H1 (cell line): ENCODE measurements at regions not wholly inside any gene's neighbourhood (a gene's known extent, or its start where the extent isn't known, plus 50 kb on each side); places are given as distances from the start of the nearest gene placed in this dataset.

Experiments
- CTCF ChIA-PET: fragments of 300-600 bp; sonication (Branson Sonifier 250); formaldehyde crosslinking; loops from one replicate; lab custom pipeline; 2021; ENCODE audit not compliant: partially characterized antibody; lab: Charles Lee
- POLR2A ChIA-PET: fragments of 300-600 bp; sonication (Branson Sonifier 250); formaldehyde crosslinking; loops from one replicate; lab custom pipeline; 2021; ENCODE audit warnings: inconsistent platforms; ENCODE audit not compliant: partially characterized antibody; lab: Charles Lee
- DNase-seq, 2 experiments: peaks; one replicate each; pipeline versions ENCODE4 v3.0.0 to v3.0.0-alpha.2; 2010 to 2022; ENCODE audit warnings: low spot score in 2 of 2, low read depth in 1 of 2, mixed read lengths in 1 of 2
- FAIRE-seq: peaks from 2 replicates; lab custom pipeline; 2011; peaks lifted over from hg19 to GRCh38; lab: Jason Lieb, UNC
- H2AFZ ChIP-seq: 2 replicates; pipeline ENCODE4 v1.8.1; 2012; ENCODE audit warnings: low read length, inconsistent platforms
- H2AK5ac ChIP-seq: 2 replicates; pipeline ENCODE4 v1.6.1; 2013; ENCODE audit warnings: low read depth, low read length
- H2BK120ac ChIP-seq: replicated peaks from 2 replicates; pipeline ENCODE3; 2013; ENCODE audit warnings: low read depth, low read length, inconsistent platforms
- H2BK12ac ChIP-seq: 2 replicates; pipeline ENCODE4 v1.6.1; 2013; ENCODE audit warnings: low read depth, low read length
- H2BK15ac ChIP-seq: 2 replicates; pipeline ENCODE4 v1.6.1; 2013; ENCODE audit warnings: low read length
- H2BK20ac ChIP-seq: 2 replicates; pipeline ENCODE4 v1.6.1; 2013; ENCODE audit warnings: low read length
- H2BK5ac ChIP-seq: 2 replicates; pipeline ENCODE4 v1.6.1; 2013; ENCODE audit warnings: low read depth, low read length
- H3K14ac ChIP-seq: 2 replicates; pipeline ENCODE4 v1.6.1; 2013; ENCODE audit warnings: inconsistent platforms; ENCODE audit not compliant: insufficient read length
- H3K18ac ChIP-seq: 2 replicates; pipeline ENCODE4 v1.6.1; 2013; ENCODE audit warnings: low read length; ENCODE audit errors: extremely low read depth
- H3K23ac ChIP-seq: 2 replicates; pipeline ENCODE4 v1.6.1; 2013; ENCODE audit warnings: inconsistent platforms; ENCODE audit not compliant: insufficient read length
- H3K23me2 ChIP-seq: 2 replicates; pipeline ENCODE4 v1.6.1; 2013; ENCODE audit warnings: low read depth, low read length
- H3K27ac ChIP-seq: 2 replicates; pipeline ENCODE4 v1.6.1; 2011; ENCODE audit warnings: low read depth, low read length, inconsistent platforms
- H3K27me3 ChIP-seq, 4 experiments: replicated peaks in 1 of 4; 1 replicate in 1 of 4; 2 replicates in 3 of 4; pipeline versions ENCODE4 v1.6.1 to v1.8.1; 2011 to 2013; ENCODE audit warnings: low read length in 3 of 4, mild to moderate bottlenecking in 3 of 4, inconsistent platforms in 2 of 4, mixed read lengths in 2 of 4, moderate library complexity in 1 of 4; ENCODE audit not compliant: control insufficient read depth in 3 of 4, insufficient read depth in 3 of 4; ENCODE audit errors: extremely low read depth in 1 of 4
- H3K36me3 ChIP-seq, 4 experiments: 2 replicates each; pipeline versions ENCODE4 v1.6.1 to v1.8.1; 2011 to 2013; ENCODE audit warnings: mild to moderate bottlenecking in 4 of 4, low read length in 3 of 4, moderate library complexity in 2 of 4, control low read depth in 1 of 4, inconsistent platforms in 1 of 4; ENCODE audit not compliant: insufficient read depth in 4 of 4, control insufficient read depth in 2 of 4
- H3K4ac ChIP-seq: replicated peaks from 2 replicates; pipeline ENCODE3; 2013; ENCODE audit warnings: low read length, low read depth, mixed read lengths, inconsistent platforms; ENCODE audit not compliant: insufficient read length
- H3K4me1 ChIP-seq, 4 experiments: replicated peaks in 1 of 4; 1 replicate in 1 of 4; 2 replicates in 3 of 4; pipeline versions ENCODE4 v1.6.1 to v1.8.1; 2011 to 2013; ENCODE audit warnings: low read length in 3 of 4, inconsistent platforms in 2 of 4, mixed read lengths in 1 of 4; ENCODE audit not compliant: insufficient read depth in 4 of 4, control insufficient read depth in 3 of 4
- H3K4me2 ChIP-seq, 2 experiments: 2 replicates each; pipeline versions ENCODE4 v1.6.1 to v1.8.1; 2011 to 2013; ENCODE audit warnings: low read depth in 2 of 2, low read length in 2 of 2, control low read depth in 1 of 2, inconsistent platforms in 1 of 2, mild to moderate bottlenecking in 1 of 2; ENCODE audit not compliant: insufficient read depth in 1 of 2
- H3K4me3 ChIP-seq, 4 experiments: fragments of 200-600, 300-600 bp in 1 of 4; sonication (generic), shearing (Covaris generic), sonication (Bioruptor Twin) in 1 of 4; 2 replicates each; pipeline versions ENCODE4 v1.5.1 to v1.8.1; 2011 to 2016; ENCODE audit warnings: low read length in 4 of 4, low read depth in 3 of 4, control low read depth in 2 of 4, inconsistent platforms in 2 of 4, mild to moderate bottlenecking in 2 of 4, mixed read lengths in 1 of 4, moderate library complexity in 1 of 4; ENCODE audit not compliant: insufficient read depth in 2 of 4; ENCODE audit errors: extremely low read depth in 1 of 4
- H3K56ac ChIP-seq: replicated peaks from 2 replicates; pipeline ENCODE3; 2013; ENCODE audit warnings: low read depth, mild to moderate bottlenecking, mixed read lengths, low read length, inconsistent platforms; ENCODE audit not compliant: insufficient read length
- H3K79me1 ChIP-seq: 2 replicates; pipeline ENCODE4 v1.6.1; 2013; ENCODE audit warnings: low read depth, low read length, control low read depth
- H3K79me2 ChIP-seq, 2 experiments: 2 replicates each; pipeline versions ENCODE4 v1.6.1 to v1.8.1; 2012 to 2013; ENCODE audit warnings: low read length in 2 of 2, mild to moderate bottlenecking in 2 of 2, inconsistent platforms in 1 of 2; ENCODE audit not compliant: insufficient read depth in 2 of 2, control insufficient read depth in 1 of 2
- H3K9ac ChIP-seq, 4 experiments: replicated peaks in 1 of 4; 1 replicate in 1 of 4; 2 replicates in 3 of 4; pipeline versions ENCODE4 v1.6.1 to v1.8.1; 2011 to 2013; ENCODE audit warnings: low read depth in 3 of 4, low read length in 3 of 4, control low read depth in 2 of 4, mild to moderate bottlenecking in 2 of 4, moderate library complexity in 2 of 4, inconsistent platforms in 1 of 4; ENCODE audit errors: extremely low read depth in 1 of 4
- H3K9me3 ChIP-seq, 2 experiments: 2 replicates each; pipeline versions ENCODE4 v1.6.1 to v1.8.1; 2012 to 2013; ENCODE audit warnings: mild to moderate bottlenecking in 2 of 2, moderate library complexity in 2 of 2, control low read depth in 1 of 2, inconsistent platforms in 1 of 2, low read depth in 1 of 2, low read length in 1 of 2, mixed read lengths in 1 of 2; ENCODE audit not compliant: insufficient read depth in 2 of 2
- H4K20me1 ChIP-seq, 2 experiments: replicated peaks in 1 of 2; 2 replicates each; pipeline versions ENCODE3 to v1.8.1; 2011 to 2013; ENCODE audit warnings: inconsistent platforms in 2 of 2, low read length in 2 of 2, mild to moderate bottlenecking in 1 of 2; ENCODE audit not compliant: insufficient read depth in 2 of 2, control insufficient read depth in 1 of 2
- H4K5ac ChIP-seq: 2 replicates; pipeline ENCODE4 v1.6.1; 2013; ENCODE audit warnings: low read length, low read depth, mixed read lengths, inconsistent platforms; ENCODE audit not compliant: insufficient read length
- H4K8ac ChIP-seq: 2 replicates; pipeline ENCODE4 v1.8.0; 2013; ENCODE audit warnings: mild to moderate bottlenecking, moderate library complexity, low read length, inconsistent platforms; ENCODE audit not compliant: insufficient read depth; ENCODE audit errors: extremely low read depth
- H4K91ac ChIP-seq: replicated peaks from 2 replicates; pipeline ENCODE3; 2013; ENCODE audit warnings: low read length, mixed read lengths, inconsistent platforms; ENCODE audit not compliant: insufficient read length
- ASH2L ChIP-seq: fragments of 200-600, 300-600 bp; sonication (generic); IDR thresholded peaks from one replicate; pipeline ENCODE4 v1.7.1; 2017; ENCODE audit warnings: low read length
- ATF2 ChIP-seq: IDR thresholded peaks from 2 replicates; pipeline ENCODE4 v1.6.1; 2012; ENCODE audit warnings: low read length, inconsistent platforms
- CHD1 ChIP-seq: IDR thresholded peaks from 2 replicates; pipeline ENCODE4 v1.6.1; 2012; ENCODE audit warnings: low read depth, low read length, improper control_type of control experiment
- EGR1 ChIP-seq: IDR thresholded peaks from 2 replicates; pipeline ENCODE4 v1.6.1; 2011; ENCODE audit warnings: low read depth, low read length, borderline replicate concordance
- GABPA ChIP-seq: IDR thresholded peaks from 2 replicates; pipeline ENCODE4 v1.6.1; 2011; ENCODE audit warnings: mild to moderate bottlenecking, low read length, moderate library complexity, borderline replicate concordance; ENCODE audit not compliant: insufficient read depth
- MAFK ChIP-seq: IDR thresholded peaks from 2 replicates; pipeline ENCODE4 v1.6.1; 2012; ENCODE audit warnings: low read depth, mild to moderate bottlenecking, improper control_type of control experiment, low read length
- PHF8 ChIP-seq: fragments of 200-600 bp; sonication (generic); conservative IDR thresholded peaks from 2 replicates; pipeline ENCODE4 v1.7.1; 2012; ENCODE audit warnings: low read depth, mild to moderate bottlenecking, inconsistent platforms, low read length, moderate library complexity
- RBBP5 ChIP-seq: IDR thresholded peaks from 2 replicates; pipeline ENCODE4 v1.7.1; 2012; ENCODE audit warnings: low read depth, mild to moderate bottlenecking, inconsistent platforms, low read length, moderate library complexity, borderline replicate concordance
- RXRA ChIP-seq: IDR thresholded peaks from 2 replicates; pipeline ENCODE4 v1.6.1; 2011; ENCODE audit warnings: low read depth, mild to moderate bottlenecking, low read length, moderate library complexity; ENCODE audit not compliant: insufficient read depth
- SIRT6 ChIP-seq: IDR thresholded peaks from one replicate; pipeline ENCODE4 v1.7.1; 2012; ENCODE audit warnings: low read length, inconsistent platforms
- SRF ChIP-seq: IDR thresholded peaks from 2 replicates; pipeline ENCODE4 v1.6.1; 2011; ENCODE audit warnings: mild to moderate bottlenecking, low read depth, low read length, moderate library complexity
- TAF7 ChIP-seq: optimal IDR thresholded peaks from 2 replicates; pipeline ENCODE3; 2011; ENCODE audit warnings: low read depth, mild to moderate bottlenecking, inconsistent platforms, low read length, moderate library complexity, borderline replicate concordance
- TCF12 ChIP-seq: IDR thresholded peaks from 2 replicates; pipeline ENCODE4 v1.6.1; 2011; ENCODE audit warnings: low read depth, mild to moderate bottlenecking, low read length
- WGBS, 2 experiments: shearing (Covaris generic) in 1 of 2; methylation state at CpG; one replicate each; pipeline versions ENCODE4 v1.1.6 to v1.1.7; 2013 to 2015; ENCODE audit warnings: low lambda C conversion rate in 2 of 2, mixed read lengths in 2 of 2, inconsistent platforms in 1 of 2, low coverage in 1 of 2, missing lambda C conversion rate in 1 of 2; ENCODE audit not compliant: insufficient replicate concordance in 2 of 2, insufficient coverage in 1 of 2, insufficient read length in 1 of 2; ENCODE audit errors: extremely low coverage in 1 of 2, missing lambda C conversion rate in 1 of 2; 5-methylcytosine and 5-hydroxymethylcytosine counted together

DNA sequence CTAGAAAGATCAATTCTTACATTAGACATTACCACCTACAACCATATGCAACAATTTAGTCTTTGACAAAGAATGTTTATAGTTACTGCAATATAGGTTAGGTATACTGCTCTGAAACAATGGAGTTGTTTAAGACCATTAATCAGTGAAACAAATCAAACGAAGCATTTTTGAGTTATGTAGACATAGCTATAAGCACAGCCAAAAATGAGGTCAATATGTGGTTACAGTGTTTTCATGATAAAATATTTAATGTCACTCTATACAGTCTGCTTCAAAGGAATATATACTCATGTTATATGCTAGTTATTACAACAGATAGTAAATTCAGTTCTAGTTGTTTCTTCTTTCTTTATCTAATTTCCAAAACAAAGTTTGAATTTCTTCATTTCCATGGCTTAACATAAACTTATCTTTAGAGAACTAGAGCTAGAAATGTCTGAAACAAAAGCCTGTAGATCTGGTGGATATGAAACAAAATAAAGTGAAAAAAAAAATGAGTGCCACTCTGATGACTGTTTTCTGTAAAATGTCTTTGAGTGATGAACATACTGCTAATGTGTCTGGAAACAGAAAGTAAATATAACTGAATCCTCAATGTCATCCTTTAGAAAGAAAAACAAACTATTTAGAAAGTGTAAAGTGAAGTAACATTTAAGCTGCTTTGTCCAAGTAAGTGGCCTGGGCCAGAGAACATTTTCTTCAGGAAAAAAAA lies 809.0 kb downstream of the FAT4 start:
- Histone ChIP-seq H2BK12ac (no peak overlapping the region), H3K23me2 (no peaks in the 10 kb centered on the region), H4K5ac (no peak overlapping the region), H3K4me1 (no peaks in the 10 kb centered on the region), H3K79me2 (no peaks in the 10 kb centered on the region), H3K4me2 (no peak overlapping the region), H2BK5ac (no peak overlapping the region), H3K23ac (no peak overlapping the region), H2BK20ac (no peak overlapping the region), H4K20me1 (no peaks in the 10 kb centered on the region), H3K36me3 (no peaks in the 10 kb centered on the region), H3K56ac (no peak overlapping the region), H2BK15ac (no peak overlapping the region), H3K9me3 (no peaks in the 10 kb centered on the region), H3K27me3 (no peaks in the 10 kb centered on the region), H3K9ac (no peak overlapping the region), H3K14ac (no peak overlapping the region), H3K27ac (no peak overlapping the region), H2AFZ (no peak overlapping the region), H4K91ac (no peak overlapping the region), H3K4me3 (no peak overlapping the region), H4K8ac (no peak overlapping the region), H2AK5ac (no peak overlapping the region), H3K18ac (no peak overlapping the region), H3K4ac (no peak overlapping the region), H3K79me1 (no peaks in the 10 kb centered on the region), H2BK120ac (no peak overlapping the region)
- no peak for DNase-seq
- no peak for FAIRE-seq
- ChIA-PET CTCF (no interaction called here), POLR2A (no interaction called here)
- 96% methylated on average over 1 of the region's 1 CpG; no CpG with 5 or more reads in 1 of the 2 experiments for WGBS, 2 experiments
- TF ChIP-seq ATF2 (no peak), MAFK (no peak), TAF7 (no peak), RBBP5 (no peak), GABPA (no peak), SRF (no peak), PHF8 (no peak), RXRA (no peak), SIRT6 (no peak), ASH2L (no peak), TCF12 (no peak), CHD1 (no peak), EGR1 (no peak)
